ENCODE measurements at regions not wholly inside any gene's neighbourhood (a gene's known extent, or its start where the extent isn't known, plus 50 kb on each side); places are given as distances from the start of the nearest gene placed in this dataset.

DNA sequence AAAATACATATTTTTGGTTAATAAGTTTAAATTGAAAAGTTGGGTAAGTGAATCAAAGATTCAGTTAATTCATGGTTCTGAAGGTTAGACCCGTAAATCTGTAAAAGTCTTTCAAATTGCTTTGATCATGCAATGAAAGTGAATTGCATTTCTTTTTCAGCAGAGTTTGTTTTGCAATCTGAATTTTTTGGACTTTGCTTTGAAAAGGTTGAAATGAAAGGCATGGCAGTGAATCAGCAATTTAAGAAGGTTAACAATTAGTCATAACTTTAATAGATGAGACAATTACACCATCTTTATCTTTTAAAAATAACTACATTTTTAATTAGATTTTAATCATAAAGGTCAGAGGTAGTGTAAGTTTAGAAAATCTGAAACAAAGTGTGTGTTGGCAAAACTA, 310.9 kb upstream of the KCNJ16 start:
- DNase-seq (ENCODE audit: low spot score) = no peak

DNA sequence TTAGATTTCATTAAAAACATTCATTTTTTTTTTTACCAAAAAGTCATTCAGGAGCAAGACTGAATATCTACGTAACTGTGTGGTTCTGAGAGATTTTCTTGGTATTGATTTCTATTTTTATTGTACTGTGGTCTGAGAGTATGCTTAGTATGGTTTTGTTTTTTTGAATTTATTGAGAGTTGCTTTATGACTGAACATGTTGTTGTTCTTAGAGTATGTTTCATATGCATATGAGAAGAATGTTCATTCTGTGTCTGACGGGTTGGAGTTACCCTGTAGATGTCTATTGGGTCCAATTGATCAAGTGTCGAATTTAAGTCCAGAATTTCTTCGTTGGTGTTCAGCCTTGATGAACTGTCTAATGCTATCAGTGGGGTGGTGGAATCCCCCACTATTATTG, 306.0 kb upstream of the KCNJ16 start:
- DNase-seq (ENCODE audit: low spot score) = no peak

DNA sequence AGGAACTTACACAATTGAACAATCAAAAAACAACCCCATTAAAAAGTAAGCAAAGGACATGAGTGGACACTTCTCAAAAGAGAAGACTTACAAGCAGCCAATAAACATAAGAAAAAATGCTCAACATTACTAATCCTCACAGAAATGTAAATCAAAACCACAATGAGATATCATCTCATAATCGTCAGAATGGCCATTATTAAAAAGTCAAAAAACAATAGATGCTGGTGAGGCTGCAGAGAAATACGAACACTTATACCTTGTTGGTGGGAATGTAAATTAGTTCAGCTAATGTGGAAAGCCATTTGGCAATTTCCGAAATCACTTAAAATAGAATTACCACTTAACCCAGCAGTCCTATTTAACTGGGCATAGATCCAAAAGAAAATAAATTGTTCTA, 301.9 kb upstream of the KCNJ16 start:
- no peak for DNase-seq (ENCODE audit: low spot score)

DNA sequence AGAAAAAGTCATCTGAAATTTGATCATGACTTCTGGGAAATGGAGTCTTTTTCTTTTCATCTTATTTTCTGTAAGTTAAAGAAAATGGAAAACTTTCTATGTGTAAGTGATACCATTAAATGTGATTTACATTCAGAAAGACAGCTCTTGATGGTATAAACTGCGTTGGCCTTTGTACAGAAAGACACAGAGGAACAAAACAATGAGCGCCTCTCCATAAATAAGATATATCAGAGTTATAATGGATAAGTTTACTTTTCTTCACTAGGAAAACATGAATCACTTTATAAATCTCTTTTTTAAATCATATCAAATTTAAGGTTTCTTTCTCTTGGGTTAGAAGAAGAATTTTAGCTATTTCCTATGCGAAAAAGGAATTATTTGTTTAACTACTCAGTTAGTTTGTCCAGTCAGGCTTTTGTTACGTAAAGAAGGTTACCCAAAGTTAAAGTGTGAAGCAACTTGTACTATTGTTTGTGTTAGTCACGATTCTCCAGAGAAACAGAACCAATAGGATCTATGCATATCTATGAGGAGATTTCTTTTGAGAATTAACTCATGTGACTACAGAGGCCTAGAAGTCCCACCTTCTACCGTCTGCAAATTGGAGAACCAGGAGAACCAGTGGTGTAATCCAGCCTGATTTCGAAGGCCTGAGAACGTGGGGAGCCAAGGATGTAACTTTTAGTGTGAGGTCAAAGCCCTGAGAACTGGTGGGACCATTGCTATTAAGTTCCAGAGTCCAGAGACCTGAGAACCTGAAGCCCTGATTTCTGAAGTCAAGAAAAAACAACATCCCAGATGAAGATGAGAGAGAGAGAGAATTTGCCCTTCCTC, 295.4 kb upstream of the KCNJ16 start:
- no peak for DNase-seq (ENCODE audit: low spot score)

DNA sequence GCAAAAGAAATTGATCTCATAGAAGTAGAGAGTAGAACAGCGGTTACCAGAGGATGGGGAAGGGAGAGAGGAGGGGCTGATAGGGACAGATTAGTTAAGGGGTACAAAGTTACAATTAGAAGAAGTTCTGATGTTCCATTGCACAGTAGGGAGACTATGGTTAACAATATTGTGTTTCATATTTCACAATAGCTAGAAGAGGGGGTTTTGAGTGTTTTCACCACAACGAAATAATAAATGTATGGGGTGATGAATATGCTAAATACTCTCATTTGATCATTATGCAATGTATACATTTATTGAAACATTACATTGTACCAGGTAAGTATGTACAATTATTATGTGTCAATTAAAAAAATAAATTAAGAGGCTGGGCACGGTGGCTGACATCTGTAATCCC, 291.2 kb upstream of the KCNJ16 start:
- no peak for DNase-seq (ENCODE audit: low spot score)

DNA sequence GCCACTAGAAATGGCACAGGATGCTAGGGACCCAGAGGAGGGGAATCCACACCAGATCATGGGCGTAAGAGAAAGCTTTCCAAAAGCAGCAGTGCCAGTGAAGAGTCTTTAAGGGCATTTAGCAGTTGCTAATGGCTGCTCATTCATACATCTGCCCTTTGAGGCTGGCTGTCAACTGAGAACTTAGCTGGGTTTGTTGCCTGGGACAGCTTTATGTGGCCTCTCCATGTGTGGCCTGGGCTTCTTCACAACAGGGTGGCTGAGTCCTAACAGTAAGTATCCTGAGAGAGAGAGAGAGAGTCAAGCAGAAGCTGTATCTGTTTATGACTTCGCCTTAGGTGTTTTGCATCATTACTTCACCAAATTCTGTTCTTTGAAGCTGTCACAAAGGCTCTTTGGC, 286.1 kb upstream of the KCNJ16 start:
- no peak for DNase-seq (ENCODE audit: low spot score)

DNA sequence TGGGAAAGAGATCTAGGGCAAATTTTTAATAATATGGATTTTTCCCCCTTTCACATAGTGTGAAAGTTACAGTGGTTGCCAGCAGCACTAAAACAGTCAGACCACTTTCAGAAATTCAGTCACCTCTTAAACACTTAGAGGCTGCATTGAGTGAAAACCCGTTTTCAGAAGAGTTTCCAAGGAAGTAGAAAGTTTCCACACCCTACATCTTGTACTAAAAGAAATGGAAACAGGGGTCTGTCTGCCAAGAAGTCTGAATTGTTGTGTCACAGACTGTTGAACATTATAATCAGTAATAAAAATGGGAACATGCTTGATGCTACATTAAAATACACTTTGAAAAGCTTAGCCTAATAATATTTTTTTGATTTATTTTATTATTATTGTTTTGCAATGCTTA, 278.9 kb upstream of the KCNJ16 start:
- DNase-seq (ENCODE audit: low spot score) = no peak

DNA sequence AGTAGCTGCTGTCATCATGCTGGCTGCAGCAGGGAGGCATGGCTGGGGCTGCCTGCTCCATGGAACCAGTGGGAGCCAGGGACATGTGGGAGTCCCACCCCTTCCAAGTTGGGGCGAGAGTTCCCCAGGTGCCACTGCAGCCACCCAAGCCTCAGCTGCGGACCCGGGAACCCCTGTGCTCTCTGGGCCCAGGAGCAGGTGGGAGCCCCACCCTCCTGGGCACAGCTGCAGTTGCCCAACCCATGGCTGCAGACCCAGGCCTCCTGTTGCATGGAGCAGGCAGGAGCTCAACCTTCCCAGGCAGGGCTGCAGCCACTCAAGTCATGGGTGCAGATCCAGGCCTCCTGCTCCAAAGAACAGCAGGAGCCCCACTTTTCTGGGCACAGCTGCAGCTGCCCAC, 274.2 kb upstream of the KCNJ16 start:
- DNase-seq (ENCODE audit: low spot score) = no peak

DNA sequence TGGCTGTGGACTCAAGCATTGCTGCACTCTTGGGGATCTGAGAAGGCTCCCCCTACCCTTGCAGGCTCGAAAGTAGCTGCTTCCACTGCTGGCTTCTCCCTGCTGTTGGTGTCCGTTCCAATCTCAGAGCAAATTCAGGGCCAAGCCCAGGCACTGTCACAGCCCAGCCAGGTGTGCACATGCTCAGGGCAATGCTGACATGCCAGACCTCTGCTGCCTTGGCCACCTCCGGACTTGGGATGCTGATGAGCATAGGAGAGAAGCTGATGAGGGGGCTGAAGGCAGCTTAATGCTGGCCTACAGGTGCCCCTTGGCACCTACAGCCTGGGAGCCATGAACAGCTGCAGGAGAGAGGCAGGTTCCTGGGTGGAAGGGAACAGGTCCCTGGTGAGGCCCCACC, 273.7 kb upstream of the KCNJ16 start:
- DNase-seq (ENCODE audit: low spot score) = no peak

DNA sequence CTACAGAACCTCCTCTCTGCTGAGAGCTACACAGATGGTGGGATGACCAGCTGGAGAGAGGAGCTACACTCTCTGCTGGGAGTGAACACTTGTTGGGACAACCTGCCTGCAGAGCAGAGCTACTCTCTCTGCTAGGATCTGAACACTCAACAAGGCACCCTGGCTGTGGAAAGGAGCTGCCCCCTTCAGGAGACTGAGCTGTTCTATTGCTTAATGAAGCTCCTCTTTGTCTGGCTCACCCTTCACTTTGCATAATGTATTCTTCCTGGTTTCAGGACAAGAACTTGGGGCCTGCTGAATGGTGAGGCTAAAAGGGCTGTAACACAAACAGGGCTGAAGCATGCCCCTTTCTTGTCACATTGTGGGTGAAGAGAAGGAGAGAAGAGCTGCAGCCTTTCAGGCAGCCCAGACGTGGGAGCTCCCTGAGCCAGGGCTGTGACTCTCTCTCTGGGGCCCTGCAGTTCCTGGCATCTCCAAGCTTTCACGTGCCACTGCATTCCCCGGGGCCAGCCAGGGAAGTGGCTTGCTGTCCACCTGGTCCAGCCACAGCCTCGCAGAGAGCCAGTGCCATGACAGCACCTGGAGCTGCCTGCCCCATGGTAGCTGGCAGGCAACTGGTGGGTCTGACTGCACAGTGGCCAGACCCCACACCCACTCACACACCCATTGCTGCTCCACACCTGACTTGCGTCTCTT, 272.8 kb upstream of the KCNJ16 start:
- no peak for DNase-seq (ENCODE audit: low spot score)

DNA sequence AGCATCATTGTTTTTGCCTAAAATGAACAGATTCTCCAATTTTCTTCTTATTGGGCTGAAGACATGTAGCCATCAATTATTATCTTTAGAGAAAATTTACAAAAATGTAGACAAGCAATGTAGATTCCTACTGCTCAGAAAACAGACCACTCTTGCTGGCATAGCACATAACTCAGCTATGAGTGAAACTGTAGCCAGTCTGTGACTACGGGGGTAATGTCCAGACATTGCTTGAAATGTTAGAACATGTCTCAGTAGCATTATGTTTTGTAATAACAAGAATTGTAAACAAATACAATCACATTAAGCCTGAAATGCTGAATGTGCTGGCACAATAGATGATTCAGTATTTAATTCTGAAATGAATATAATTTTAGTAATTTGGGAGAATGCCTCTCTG, 265.7 kb upstream of the KCNJ16 start:
- no peak for DNase-seq (ENCODE audit: low spot score)

DNA sequence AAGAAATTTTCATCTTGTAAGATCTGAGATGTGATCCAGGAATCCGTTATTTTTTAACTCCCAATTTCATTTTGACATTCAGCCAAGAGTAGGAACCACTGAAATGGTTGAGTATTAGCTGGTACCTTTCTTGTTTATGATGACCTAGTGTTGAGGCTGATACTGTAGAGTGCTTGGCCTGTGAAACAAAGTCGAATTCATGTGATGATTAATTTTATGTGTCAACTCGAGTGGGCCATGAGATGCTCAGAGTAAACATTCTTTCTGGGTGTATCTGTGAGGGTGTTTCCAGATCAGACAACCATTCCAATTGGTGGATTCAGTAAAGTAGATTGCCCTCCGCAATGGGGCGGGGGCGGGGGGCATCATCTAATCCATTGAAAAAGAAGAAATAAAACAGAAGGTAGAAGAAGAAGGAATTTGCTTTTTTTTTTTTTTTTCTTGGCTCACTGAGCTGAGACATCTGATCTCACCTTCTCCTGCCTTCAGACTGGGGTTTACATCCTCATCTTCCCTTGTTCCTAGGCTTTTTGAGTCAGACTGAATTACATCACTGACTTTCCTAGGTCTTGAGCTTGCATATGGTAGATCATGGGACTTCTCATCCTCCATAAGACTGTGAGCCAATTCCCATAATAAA, 264.6 kb upstream of the KCNJ16 start:
- DNase-seq (ENCODE audit: low spot score) = no peak

DNA sequence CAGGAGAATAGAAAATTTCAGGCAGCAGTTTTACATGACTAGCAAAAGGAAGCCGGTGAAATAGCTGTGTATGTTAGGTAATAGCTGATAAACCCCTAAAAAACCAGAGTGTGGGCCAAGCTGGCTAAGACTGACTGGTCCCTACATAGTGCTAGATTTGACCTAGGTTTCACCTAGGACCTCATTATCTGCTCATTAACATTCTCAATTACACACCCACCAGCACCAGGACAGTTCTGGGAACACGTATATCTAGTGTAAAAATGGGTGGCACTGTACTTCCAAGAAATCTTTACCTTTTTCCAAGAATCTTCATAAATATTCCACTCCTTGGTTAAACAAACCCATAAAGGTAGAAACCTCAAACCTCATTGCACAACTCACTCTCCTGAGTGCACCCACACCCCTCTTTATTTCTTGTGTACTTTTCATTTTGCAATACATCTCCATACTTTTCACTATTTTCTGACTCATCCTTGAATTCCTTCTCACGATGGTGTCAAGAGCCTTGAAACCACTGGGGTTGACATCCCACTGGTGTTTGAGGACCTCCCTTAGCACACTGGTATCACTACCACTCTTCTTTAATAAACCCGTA, 262.7 kb upstream of the KCNJ16 start:
- DNase-seq (ENCODE audit: low spot score) = no peak

DNA sequence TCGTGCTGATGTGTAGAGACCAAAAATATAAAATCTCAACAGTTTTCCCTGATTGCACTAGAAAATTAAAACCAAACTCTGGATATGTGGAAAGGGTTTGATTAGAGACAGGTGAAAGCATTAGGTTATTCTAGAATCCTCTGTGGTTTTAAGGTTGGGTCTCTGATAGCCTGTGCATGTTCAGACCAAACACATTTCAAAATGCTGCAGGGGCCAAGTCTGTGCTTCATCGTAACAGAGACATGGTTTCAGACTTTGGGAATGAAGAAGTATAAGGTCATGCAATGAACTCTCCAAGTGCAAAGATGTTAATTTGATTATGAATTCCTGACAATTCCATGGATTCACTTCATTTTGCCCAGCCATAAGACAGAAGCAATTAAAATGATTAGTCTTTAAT, 261.0 kb upstream of the KCNJ16 start:
- DNase-seq (ENCODE audit: low spot score) = no peak

DNA sequence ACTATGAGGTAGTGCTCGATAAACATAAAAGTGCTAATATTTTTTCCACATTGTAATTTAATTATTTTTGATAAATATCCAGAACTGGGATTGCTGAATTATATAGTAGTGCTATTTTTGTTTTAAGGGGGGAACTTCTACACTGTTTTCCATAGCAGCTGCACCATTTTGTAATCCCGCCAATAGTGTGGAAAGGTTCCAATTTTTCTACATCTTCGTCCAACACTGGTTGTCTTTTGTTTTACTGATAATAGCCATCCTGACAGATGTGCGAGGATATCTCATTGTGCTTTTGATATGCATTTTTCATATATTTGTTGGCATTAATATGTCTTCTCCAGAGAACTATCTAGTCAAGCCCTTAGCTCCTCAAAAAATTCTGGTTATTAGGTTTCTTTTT, 259.6 kb upstream of the KCNJ16 start:
- no peak for DNase-seq (ENCODE audit: low spot score)

DNA sequence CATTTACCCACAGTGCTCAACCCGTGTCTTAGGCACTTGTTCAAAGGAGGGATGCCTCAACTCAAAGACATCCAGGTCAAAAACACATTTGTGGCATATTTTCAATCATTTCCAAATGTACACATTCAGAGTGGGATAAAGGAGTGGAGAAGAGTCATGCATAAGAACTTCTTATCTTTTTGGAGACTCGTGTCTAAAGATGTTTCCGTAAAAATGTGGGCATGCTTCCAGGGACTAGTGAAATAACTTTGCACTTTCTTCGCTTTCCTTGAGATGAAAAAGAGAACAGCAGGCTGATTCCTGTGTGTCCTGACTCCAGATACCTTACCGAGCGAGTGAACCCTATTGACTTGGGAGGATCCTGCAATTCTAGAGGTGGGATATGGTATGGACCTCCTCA, 256.6 kb upstream of the KCNJ16 start:
- DNase-seq (ENCODE audit: low spot score) = no peak

DNA sequence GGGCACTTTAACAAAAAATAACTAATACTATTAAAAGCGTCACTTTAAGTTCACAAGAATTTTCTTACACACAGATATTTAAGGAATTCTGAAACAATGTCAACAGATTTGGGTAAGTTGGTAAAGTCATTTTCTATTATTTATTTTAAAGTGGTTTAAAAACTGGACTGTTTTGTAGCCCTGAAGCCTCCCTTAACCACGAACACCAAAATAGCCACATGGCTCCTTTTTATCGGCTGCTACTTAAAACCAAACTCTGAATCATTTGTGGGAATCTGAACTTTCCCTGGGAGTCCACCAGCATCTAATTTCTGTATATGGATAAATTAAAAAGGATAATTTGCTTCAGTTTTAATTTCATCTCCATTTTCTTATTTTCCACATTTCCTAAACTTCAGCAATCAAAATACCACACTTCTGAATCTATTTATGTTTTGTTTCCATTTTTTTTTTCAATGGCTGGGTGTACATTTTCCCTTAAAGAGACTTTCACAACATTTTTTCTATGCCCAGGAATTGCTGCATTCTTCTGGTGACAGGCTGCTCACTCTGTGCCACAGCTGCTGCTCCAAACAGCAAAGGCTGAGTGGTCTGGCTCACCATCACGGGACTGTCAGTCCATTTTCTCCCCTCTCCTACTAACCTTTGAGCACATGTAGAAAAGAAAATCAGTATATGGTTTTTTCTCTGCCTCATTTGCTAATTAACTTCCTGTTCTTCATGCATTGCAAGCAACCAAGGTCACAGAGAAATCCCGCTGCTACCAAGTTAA, 255.5 kb upstream of the KCNJ16 start:
- no peak for DNase-seq (ENCODE audit: low spot score)

DNA sequence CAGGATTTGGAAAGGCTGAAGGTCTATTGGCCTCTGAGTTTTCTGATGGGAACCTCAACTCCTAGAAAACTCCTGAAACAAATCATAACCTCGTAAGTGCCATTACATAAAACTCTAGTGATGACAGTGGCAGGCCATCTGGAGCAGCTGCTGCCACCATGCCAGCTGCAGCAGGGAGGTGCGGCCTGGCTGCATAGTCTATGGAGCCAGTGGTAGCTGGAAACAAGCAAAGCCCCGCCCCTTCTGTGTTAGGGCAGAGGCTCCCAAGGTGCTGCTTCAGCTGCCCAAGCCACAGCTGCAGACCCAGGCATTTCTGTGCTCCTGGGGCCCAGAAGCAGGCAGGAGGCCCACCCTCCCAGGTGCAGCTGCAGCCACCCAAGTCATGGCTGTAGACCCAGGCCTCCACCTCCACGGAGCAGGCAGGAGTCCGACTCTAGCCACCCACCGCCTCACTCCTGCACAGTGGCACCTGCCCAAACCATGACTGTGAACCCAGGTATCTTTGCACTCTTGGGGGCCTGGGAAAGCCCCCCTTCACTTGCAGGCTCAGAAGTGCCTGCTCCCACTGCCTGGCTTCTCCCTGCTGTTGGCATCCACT, 254.1 kb upstream of the KCNJ16 start:
- DNase-seq (ENCODE audit: low spot score) = no peak

DNA sequence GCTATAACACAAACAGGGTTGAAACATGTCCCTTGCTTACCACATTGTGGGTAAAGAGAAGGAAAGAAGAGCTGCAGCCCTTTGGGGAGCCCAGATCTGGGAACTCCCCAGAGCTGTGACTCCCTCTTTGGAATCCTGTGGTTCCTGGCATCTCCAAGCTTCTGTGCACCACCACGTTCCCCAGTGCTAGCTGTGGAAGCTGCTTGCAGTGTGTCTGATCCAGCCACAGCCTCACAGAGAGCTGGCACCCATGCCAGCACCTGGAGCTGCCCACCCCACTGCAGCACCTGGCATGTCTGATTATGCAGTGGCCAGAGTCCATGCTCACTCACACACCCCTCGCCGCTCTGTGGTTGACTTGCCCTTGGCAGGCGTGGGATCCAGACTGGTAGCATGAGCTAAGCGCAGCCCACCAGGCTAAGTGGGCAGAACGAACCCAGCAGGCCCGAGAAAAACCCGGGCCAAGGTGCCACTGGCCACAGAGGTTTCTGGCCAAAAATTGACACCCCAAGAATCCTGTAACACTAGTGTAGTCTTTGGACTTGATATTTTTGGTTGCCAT, 252.6 kb upstream of the KCNJ16 start:
- no peak for DNase-seq (ENCODE audit: low spot score)

DNA sequence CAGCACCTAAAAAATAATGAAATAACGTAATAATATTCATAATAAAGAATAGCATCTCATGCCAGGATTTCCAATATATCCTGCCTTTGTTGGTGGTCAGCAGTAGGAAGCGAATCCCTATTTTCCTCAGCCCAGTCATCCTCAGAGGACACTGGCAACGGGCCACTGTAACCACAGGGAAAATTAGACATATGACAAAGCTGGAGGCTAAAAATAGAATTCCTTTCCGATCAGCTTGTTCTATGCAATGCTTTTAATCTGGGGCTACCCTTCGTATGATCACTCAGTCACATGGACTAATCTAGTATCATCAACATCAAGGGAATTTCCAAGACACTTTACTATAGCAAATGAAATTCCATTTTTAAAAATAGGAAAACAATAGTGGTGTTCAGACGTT, 246.9 kb upstream of the KCNJ16 start:
- DNase-seq (ENCODE audit: low spot score) = no peak

DNA sequence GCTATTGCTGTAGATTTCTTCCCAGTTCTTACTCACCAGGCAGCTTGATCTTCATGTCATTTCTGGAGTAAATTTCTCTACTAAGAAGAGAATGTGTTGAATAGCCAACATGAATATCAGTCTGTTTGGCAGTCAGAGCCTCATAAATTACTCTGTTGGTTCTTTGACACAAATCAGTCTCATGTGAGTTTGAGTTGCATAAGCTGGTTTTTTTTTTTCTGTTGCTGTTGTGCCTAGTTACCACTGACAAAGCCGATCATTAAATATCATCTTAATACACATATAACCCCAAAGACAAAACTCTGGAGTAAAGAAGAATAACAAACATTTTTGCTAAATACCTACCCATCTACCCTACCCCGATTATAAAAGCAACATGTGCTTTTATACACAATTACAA, 240.5 kb upstream of the KCNJ16 start:
- no peak for DNase-seq (ENCODE audit: low spot score)
